ENCODE measurements at regions not wholly inside any gene's neighbourhood (a gene's known extent, or its start where the extent isn't known, plus 50 kb on each side); places are given as distances from the start of the nearest gene placed in this dataset.

DNA sequence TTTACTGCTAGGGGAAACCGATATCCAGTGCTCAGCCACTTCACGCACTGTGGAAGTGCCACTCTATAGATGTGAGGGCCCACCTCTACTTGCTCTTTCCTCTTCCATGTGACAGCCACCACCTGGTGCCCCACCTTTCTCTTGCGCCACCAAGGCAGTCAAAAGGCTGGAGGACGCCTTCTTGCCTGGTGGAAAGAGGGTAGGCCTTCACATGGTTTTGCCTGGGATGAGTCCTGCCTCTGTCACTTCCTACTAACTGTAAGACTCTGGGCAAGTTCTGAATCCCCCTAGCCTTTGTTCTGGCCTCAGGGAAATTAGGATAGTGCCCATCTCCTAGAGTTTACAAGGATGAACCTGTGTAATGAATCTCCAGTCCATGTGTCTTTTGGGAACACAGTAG lies 66.1 kb upstream of the ODC1 start:
- TF ChIP-seq, protein P1, sequence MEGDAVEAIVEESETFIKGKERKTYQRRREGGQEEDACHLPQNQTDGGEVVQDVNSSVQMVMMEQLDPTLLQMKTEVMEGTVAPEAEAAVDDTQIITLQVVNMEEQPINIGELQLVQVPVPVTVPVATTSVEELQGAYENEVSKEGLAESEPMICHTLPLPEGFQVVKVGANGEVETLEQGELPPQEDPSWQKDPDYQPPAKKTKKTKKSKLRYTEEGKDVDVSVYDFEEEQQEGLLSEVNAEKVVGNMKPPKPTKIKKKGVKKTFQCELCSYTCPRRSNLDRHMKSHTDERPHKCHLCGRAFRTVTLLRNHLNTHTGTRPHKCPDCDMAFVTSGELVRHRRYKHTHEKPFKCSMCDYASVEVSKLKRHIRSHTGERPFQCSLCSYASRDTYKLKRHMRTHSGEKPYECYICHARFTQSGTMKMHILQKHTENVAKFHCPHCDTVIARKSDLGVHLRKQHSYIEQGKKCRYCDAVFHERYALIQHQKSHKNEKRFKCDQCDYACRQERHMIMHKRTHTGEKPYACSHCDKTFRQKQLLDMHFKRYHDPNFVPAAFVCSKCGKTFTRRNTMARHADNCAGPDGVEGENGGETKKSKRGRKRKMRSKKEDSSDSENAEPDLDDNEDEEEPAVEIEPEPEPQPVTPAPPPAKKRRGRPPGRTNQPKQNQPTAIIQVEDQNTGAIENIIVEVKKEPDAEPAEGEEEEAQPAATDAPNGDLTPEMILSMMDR (IDR thresholded peaks at IDR 0.05; ENCODE audit: borderline replicate concordance, control extremely low read depth, extremely low read depth, insufficient read depth, missing control alignments) = no peak
- in situ Hi-C loops (cut with MboI; ENCODE audit: low sequenced_read_pairs, unreplicated experiment) = no loop called here
- no peak for DNase-seq (ENCODE audit: low spot score)

DNA sequence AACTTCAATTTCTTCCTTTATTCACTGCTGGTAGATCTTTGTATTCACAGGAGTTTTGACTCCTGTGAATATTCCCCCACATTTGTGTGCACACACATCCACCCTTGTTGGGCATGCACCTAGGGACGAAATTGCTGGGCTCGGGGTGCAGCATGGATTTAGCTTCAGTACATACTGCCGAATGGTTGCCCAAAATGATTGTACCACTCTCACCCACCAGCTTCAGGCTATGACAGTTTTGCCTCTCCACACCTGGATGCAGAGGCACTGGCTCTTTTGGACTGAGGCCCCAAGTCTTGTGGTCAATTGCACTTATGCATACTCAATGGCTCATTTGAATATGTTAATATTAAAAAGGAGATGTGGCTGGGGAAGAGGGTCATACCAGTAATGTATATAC lies 65.1 kb upstream of the ODC1 start:
- no peak for DNase-seq (ENCODE audit: low spot score)
- TF ChIP-seq, protein P1 (IDR thresholded peaks at IDR 0.05; ENCODE audit: borderline replicate concordance, control extremely low read depth, extremely low read depth, insufficient read depth, missing control alignments) = no peak

DNA sequence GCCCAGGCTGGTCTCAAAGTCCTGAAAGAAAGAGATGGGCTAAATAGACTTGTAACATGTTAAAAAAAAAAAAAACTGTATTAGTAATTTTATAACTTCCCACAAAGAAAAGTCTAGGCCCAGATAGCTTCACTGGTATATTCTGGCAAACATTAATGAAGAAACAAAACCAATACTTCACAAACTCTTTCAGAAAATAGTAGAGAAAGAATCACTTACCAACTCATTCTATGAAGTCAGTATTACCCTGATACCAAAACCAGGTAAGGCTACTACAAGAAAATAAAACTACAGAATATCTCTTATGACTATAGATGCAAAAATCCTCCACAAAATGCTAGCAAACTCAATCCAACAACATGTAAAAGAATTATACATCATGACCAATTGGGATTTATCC lies 59.9 kb upstream of the ODC1 start:
- TF ChIP-seq, protein P1 (IDR thresholded peaks at IDR 0.05; ENCODE audit: borderline replicate concordance, control extremely low read depth, extremely low read depth, insufficient read depth, missing control alignments) = no peak
- in situ Hi-C loops (cut with MboI; ENCODE audit: low sequenced_read_pairs, unreplicated experiment) = no loop called here
- DNase-seq (ENCODE audit: low spot score) = no peak

More for the DNA sequence above, 65.1 kb upstream of the ODC1 start:
- in situ Hi-C loops (cut with MboI; ENCODE audit: low sequenced_read_pairs, unreplicated experiment) = no loop called here

DNA sequence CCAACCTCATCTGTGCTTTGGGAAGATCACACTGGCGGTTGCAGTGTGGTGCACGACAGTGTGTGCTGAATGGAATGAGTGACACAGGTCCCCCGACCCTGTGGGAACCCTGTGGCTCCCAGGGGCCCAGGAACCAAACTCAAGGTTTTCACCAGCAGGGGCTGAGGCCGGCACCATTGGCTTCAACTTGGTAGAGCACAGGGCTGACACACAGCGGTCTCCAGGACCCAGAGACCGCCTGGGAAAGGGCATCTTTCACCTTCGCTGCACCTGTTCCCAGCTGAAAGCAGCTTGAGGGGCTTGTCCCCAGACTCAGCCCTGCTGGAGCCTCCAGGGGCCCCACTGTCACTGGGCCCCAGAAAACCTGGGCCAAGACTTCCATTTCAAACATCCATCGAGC lies 59.0 kb upstream of the ODC1 start:
- TF ChIP-seq, protein P1 (IDR thresholded peaks at IDR 0.05; ENCODE audit: borderline replicate concordance, control extremely low read depth, extremely low read depth, insufficient read depth, missing control alignments) = no peak
- in situ Hi-C loops (cut with MboI; ENCODE audit: low sequenced_read_pairs, unreplicated experiment) = no loop called here

DNA sequence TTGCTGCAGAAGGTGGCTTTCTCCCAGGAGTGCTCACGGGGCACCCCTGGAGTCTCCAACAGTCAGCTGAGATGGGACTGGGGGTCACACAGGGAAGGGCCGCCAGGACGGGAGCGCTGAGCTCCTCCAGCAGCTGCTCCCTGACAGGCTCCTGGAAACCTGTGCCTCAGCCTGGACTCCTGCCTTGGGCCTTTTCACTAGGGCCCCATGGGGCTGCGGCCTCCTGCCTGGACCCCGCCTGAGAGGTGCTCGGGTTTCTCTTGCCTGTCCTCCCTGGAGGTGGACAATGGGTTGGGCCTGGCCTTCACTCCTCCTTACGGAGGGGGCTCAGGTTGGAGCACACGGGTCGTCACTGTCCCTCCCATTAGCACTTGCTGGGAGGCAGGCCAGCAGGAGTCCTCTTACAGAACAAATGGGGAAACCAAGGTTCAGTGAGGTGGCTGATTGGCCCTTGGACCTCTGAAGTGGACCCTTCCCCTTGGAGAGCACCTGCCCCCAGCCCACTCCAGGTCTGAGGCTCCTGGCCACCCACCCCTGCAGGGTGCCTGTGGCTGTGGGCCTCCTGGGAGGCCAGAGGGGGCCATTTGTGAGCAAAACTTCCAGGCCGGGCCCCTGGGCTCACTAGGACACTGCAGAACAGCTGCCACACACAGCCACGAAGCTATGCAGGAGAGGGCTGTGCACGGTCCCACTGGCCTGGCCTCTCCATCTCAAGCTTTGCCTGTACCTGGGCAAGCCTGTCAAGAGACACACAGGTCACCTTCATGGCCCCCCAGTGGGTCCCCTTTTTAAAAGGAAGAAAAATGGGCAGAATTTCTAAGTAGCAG lies 57.1 kb upstream of the ODC1 start:
- TF ChIP-seq, protein P1 (IDR thresholded peaks at IDR 0.05; ENCODE audit: borderline replicate concordance, control extremely low read depth, extremely low read depth, insufficient read depth, missing control alignments) = no peak
- in situ Hi-C loops (cut with MboI; ENCODE audit: low sequenced_read_pairs, unreplicated experiment) = no loop called here
- no peak for DNase-seq (ENCODE audit: low spot score)

More for the DNA sequence above, 59.0 kb upstream of the ODC1 start:
- no peak for DNase-seq (ENCODE audit: low spot score)

DNA sequence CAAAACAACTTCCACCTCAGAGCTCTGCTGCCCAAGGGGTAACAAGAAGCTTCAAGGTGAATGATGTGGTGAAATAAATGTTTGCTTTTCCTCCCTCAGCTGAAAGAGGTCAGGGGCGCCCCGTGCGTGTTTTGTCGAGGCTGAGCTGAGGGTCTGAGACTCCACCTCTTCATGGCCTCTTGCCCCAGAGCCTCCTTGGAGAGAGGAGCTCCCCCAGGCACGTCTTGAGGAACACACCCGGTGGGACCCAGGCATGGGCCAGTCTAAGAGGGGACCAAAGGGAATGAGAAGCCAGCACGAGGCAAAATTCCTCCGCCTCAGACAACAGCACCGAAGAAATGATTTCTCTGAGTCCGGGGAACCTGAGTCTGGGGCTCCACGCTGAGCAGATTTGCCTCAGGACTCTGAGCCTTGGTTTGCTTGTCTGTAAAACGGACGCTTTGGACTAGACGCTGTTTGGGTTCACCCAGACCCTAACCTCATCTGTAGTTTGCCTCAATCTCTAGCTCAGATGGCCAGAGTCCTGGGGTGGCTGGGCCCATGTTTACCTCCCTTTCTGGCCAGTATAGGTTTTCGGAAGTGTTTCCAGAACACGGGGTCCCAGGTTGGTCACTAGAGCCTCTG lies 56.4 kb upstream of the ODC1 start:
- TF ChIP-seq, protein P1 (IDR thresholded peaks at IDR 0.05; ENCODE audit: borderline replicate concordance, control extremely low read depth, extremely low read depth, insufficient read depth, missing control alignments) = no peak
- in situ Hi-C loops (cut with MboI; ENCODE audit: low sequenced_read_pairs, unreplicated experiment) = no loop called here
- DNase-seq (ENCODE audit: low spot score) = no peak
